ENCODE measurements at regions not wholly inside any gene's neighbourhood (a gene's known extent, or its start where the extent isn't known, plus 50 kb on each side); places are given as distances from the start of the nearest gene placed in this dataset.

DNA sequence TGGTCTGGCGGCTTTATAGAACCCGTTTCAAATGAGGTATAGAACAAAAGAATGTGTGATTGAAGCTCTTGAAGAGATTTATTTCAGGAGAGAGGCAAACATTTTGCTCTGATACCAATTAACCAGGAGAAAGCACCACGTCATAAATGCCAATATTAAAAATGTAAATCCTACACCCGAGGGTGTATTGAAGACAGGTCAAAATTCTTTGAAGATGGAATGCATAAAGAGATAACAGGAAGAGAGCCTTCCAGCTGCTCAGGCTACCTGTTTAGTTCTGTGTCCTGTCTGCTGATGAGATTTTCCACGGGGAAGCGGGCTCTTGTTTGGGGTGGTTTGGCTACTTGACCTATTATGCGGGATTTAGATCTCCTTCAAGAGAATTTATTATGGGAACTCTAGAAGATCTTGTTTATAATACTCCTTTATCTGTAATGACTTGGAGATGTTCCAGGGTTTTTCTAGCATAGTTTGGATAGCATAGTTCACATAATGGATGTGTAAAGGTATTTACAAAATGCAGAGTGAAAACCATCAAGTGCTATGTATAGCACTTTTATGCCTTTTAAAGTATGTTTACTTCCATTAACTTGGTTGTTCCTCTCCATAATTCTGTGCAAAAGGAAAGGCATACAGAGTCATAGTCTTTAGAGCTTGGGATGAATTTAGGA is 204.5 kb upstream of the SPRED2 start:
- Histone ChIP-seq H3K27me3 (replicated peaks in 1 of 4; ENCODE audit: control extremely low read depth in 1 of 4, control insufficient read depth in 3 of 4, insufficient read depth in 4 of 4, low read length in 3 of 4) (peaks cover 0 to 8% (median 2%) of the 10 kb centered on the region in 4 experiments), H4K20me1 (ENCODE audit: control insufficient read depth, insufficient read depth, low read length, poor library complexity, severe bottlenecking) (no peaks in the 10 kb centered on the region), H3K9ac (ENCODE audit: low read length) (no peak overlapping the region), H2AFZ (ENCODE audit: insufficient read depth, low read depth, low read length, poor library complexity, severe bottlenecking) (no peak overlapping the region), H3K4me1 (ENCODE audit: control insufficient read depth in 2 of 2, insufficient read depth in 2 of 2, low read length in 2 of 2) (peaks cover 0 to 3% of the 10 kb centered on the region in 2 donors), H3K79me2 (ENCODE audit: control insufficient read depth, insufficient read depth, low read length) (no peaks in the 10 kb centered on the region), H3K9me3 (ENCODE audit: control extremely low read depth in 1 of 3, control insufficient read depth in 2 of 3, insufficient read depth in 1 of 3, low read length in 2 of 3) (peaks cover 0 to 5% (median 0%) of the 10 kb centered on the region in 3 donors), H3K4me3 (ENCODE audit: control extremely low read depth in 1 of 5, extremely low read depth in 1 of 5, insufficient read depth in 1 of 5, low read depth in 2 of 5, low read length in 4 of 5) (no peak overlapping the region), H3K36me3 (replicated peaks in 1 of 2; ENCODE audit: control extremely low read depth in 1 of 2, control insufficient read depth in 1 of 2, extremely low read depth in 1 of 2, insufficient read depth in 2 of 2, low read length in 1 of 2) (no peaks in the 10 kb centered on the region), H3K27ac (ENCODE audit: low read length in 2 of 2) (no peak overlapping the region), H3K4me2 (replicated peaks; ENCODE audit: low read depth, low read length, poor library complexity, severe bottlenecking) (no peak overlapping the region)
- CTCF ChIA-PET: interaction anchor here (1.3 kb wide), 1 partner anchor 94 kb away, joined by 3 read pairs; no protein-coding TSS in a partner anchor
- intact Hi-C loops (cut with micrococcal nuclease): no loop called here
- DNase-seq: no peak
- no peaks in the 10 kb centered on the region for H3K9me3 Mint-ChIP-seq (ENCODE audit: insufficient read depth)
- H3K27ac Mint-ChIP-seq: no peak overlapping the region
- ATAC-seq (ENCODE audit: low read depth): no peak
- no peak overlapping the region for H3K4me3 Mint-ChIP-seq
- peaks cover 8% of the 10 kb centered on the region for H3K27me3 Mint-ChIP-seq
- WGBS (ENCODE audit: insufficient coverage): 100% methylated on average over 1 of the region's 7 CpGs
- H3K4me1 Mint-ChIP-seq: peaks cover 4% of the 10 kb centered on the region
- TF ChIP-seq EZH2 (IDR thresholded peaks at IDR 0.05; ENCODE audit: borderline replicate concordance, insufficient read depth, low read depth, low read length, poor library complexity, severe bottlenecking): no peak
- TF ChIP-seq, protein P1, sequence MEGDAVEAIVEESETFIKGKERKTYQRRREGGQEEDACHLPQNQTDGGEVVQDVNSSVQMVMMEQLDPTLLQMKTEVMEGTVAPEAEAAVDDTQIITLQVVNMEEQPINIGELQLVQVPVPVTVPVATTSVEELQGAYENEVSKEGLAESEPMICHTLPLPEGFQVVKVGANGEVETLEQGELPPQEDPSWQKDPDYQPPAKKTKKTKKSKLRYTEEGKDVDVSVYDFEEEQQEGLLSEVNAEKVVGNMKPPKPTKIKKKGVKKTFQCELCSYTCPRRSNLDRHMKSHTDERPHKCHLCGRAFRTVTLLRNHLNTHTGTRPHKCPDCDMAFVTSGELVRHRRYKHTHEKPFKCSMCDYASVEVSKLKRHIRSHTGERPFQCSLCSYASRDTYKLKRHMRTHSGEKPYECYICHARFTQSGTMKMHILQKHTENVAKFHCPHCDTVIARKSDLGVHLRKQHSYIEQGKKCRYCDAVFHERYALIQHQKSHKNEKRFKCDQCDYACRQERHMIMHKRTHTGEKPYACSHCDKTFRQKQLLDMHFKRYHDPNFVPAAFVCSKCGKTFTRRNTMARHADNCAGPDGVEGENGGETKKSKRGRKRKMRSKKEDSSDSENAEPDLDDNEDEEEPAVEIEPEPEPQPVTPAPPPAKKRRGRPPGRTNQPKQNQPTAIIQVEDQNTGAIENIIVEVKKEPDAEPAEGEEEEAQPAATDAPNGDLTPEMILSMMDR (IDR thresholded peaks at IDR 0.05): no peak
- POLR2A ChIA-PET: no interaction called here

DNA sequence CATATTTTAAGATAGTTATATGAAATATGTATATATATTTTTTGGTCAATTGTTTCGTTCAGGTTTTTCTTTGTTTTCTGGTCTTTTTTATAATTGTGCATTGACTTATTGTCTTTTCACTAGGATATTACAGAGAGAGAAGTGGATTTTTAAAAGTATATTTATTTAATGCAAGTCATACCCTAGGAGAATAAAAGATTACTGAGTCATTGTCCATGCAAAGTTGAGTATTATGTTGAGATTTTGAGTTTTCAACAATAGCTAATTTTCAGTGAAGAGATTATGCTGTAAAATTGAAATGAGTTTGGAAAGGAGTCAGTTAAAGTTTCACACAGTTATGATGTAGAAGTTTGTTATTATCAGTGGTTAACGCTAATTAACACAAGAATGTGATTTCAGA is 203.6 kb upstream of the SPRED2 start:
- no peak for TF ChIP-seq EZH2 (IDR thresholded peaks at IDR 0.05; ENCODE audit: borderline replicate concordance, insufficient read depth, low read depth, low read length, poor library complexity, severe bottlenecking)
- TF ChIP-seq, protein P1 (IDR thresholded peaks at IDR 0.05): no peak
- WGBS (ENCODE audit: insufficient coverage): 100% methylated on average over 1 of the region's 2 CpGs
- peaks cover 8% of the 10 kb centered on the region for H3K27me3 Mint-ChIP-seq
- Histone ChIP-seq H3K27ac (ENCODE audit: low read length in 2 of 2) (no peak overlapping the region), H3K9me3 (ENCODE audit: control extremely low read depth in 1 of 3, control insufficient read depth in 2 of 3, insufficient read depth in 1 of 3, low read length in 2 of 3) (peaks cover 0 to 5% (median 0%) of the 10 kb centered on the region in 3 donors), H2AFZ (ENCODE audit: insufficient read depth, low read depth, low read length, poor library complexity, severe bottlenecking) (no peak overlapping the region), H3K9ac (ENCODE audit: low read length) (no peak overlapping the region), H3K27me3 (replicated peaks in 1 of 4; ENCODE audit: control extremely low read depth in 1 of 4, control insufficient read depth in 3 of 4, insufficient read depth in 4 of 4, low read length in 3 of 4) (peaks cover 0 to 8% (median 2%) of the 10 kb centered on the region in 4 experiments), H3K36me3 (replicated peaks in 1 of 2; ENCODE audit: control extremely low read depth in 1 of 2, control insufficient read depth in 1 of 2, extremely low read depth in 1 of 2, insufficient read depth in 2 of 2, low read length in 1 of 2) (no peaks in the 10 kb centered on the region), H3K4me2 (replicated peaks; ENCODE audit: low read depth, low read length, poor library complexity, severe bottlenecking) (no peak overlapping the region), H3K4me3 (ENCODE audit: control extremely low read depth in 1 of 5, extremely low read depth in 1 of 5, insufficient read depth in 1 of 5, low read depth in 2 of 5, low read length in 4 of 5) (no peak overlapping the region), H3K4me1 (ENCODE audit: control insufficient read depth in 2 of 2, insufficient read depth in 2 of 2, low read length in 2 of 2) (peaks cover 0 to 3% of the 10 kb centered on the region in 2 donors), H3K79me2 (ENCODE audit: control insufficient read depth, insufficient read depth, low read length) (no peaks in the 10 kb centered on the region), H4K20me1 (ENCODE audit: control insufficient read depth, insufficient read depth, low read length, poor library complexity, severe bottlenecking) (no peaks in the 10 kb centered on the region)
- H3K27ac Mint-ChIP-seq: no peak overlapping the region
- H3K9me3 Mint-ChIP-seq (ENCODE audit: insufficient read depth): no peaks in the 10 kb centered on the region
- ChIA-PET POLR2A (no interaction called here), CTCF (no interaction called here)
- H3K4me1 Mint-ChIP-seq: peaks cover 4% of the 10 kb centered on the region
- ATAC-seq (ENCODE audit: low read depth) (no peak), DNase-seq (no peak)
- H3K4me3 Mint-ChIP-seq: no peak overlapping the region
- intact Hi-C loops (cut with micrococcal nuclease): no loop called here

All from B cell (primary cell).